Stimulated activated CD4-positive, alpha-beta T cell treated with anti-CD3 and anti-CD28 coated beads, TNF-alpha, amount 100 ng/mL, for 1 hour (primary cell): ENCODE measurements at regions not wholly inside any gene's neighbourhood (a gene's known extent, or its start where the extent isn't known, plus 50 kb on each side); places are given as distances from the start of the nearest gene placed in this dataset.
"Not testable (repeated sequence)": the region's sequence is repeated elsewhere in the genome, so short reads cannot be mapped to it uniquely, and the experiment has no call there.

Experiments used
- DNase-seq, 3 donors: peaks; one replicate each; pipeline ENCODE4 v3.0.0-alpha.2; 2020; ENCODE audit warnings: low read depth in 3 of 3, low spot score in 1 of 3

GRCh38 chr1:143643148-143643885 lies 328.5 kb downstream of the FAM72C start:
- no peak for DNase-seq

- no peak for DNase-seq
Observed at GRCh38 chr1:143625886-143626285, 345.9 kb downstream of the FAM72C start.

GRCh38 chr1:143619851-143620250 lies 351.9 kb downstream of the FAM72C start:
- no peak for DNase-seq

GRCh38 chr1:143611159-143611558 lies 360.6 kb downstream of the FAM72C start:
- DNase-seq = no peak

GRCh38 chr1:143610196-143610595 lies 361.6 kb downstream of the FAM72C start:
- DNase-seq = no peak

GRCh38 chr1:143604887-143605286 lies 366.9 kb downstream of the FAM72C start:
- no peak for DNase-seq

- no peak for DNase-seq
Observed at GRCh38 chr1:143584508-143584907, 387.3 kb downstream of the FAM72C start.

GRCh38 chr1:143574891-143575520 lies 396.8 kb downstream of the FAM72C start:
- no peak for DNase-seq

GRCh38 chr1:143572661-143573060 lies 399.1 kb downstream of the FAM72C start:
- DNase-seq = not testable (repeated sequence)

- DNase-seq = not testable (repeated sequence)
Observed at GRCh38 chr1:143563761-143564160, 408.0 kb downstream of the FAM72C start.

GRCh38 chr1:143553627-143554026 lies 418.2 kb downstream of the FAM72C start:
- no peak for DNase-seq

- DNase-seq = not testable (repeated sequence)
Observed at GRCh38 chr1:143504703-143505102, 467.1 kb downstream of the FAM72C start.

- DNase-seq = not testable (repeated sequence)
Observed at GRCh38 chr1:143504080-143504479, 467.7 kb downstream of the FAM72C start.

- not testable (repeated sequence) for DNase-seq
Observed at GRCh38 chr1:143503048-143503447, 468.7 kb downstream of the FAM72C start.

GRCh38 chr1:143502038-143502437 lies 469.7 kb downstream of the FAM72C start:
- not testable (repeated sequence) for DNase-seq

- DNase-seq = not testable (repeated sequence)
Observed at GRCh38 chr1:143498059-143498749, 473.6 kb downstream of the FAM72C start.

- no peak for DNase-seq
Observed at GRCh38 chr1:143497374-143497747, 474.4 kb downstream of the FAM72C start.

- DNase-seq = not testable (repeated sequence)
Observed at GRCh38 chr1:143496526-143497373, 475.0 kb downstream of the FAM72C start.
